K562 (cell line): ENCODE measurements at regions not wholly inside any gene's neighbourhood (a gene's known extent, or its start where the extent isn't known, plus 50 kb on each side); places are given as distances from the start of the nearest gene placed in this dataset.

ENCODE experiments used
- ATAC-seq: fragments of 200-7000 bp; cut with Tn5 transposase; 3 replicates; pipeline ENCODE4 v1.9.1; 2020; ENCODE audit warnings: moderate library complexity
- BruUV-seq: library from RNA; stranded (reverse); fragments of 400-500 nt; replicated peaks from 2 replicates; lab custom pipeline; 2021; lab: Mats Ljungman, UMichigan
- CTCF ChIA-PET: fragments of 300-600 bp; formaldehyde crosslinking; extraction: SDS; loops from one replicate; lab custom pipeline; 2021; ENCODE audit warnings: low intra/inter-chr PET ratio; lab: Yijun Ruan, JAX
- POLR2A ChIA-PET: fragments of 300-600, 350-650 bp; sonication (Branson Sonifier 250); formaldehyde crosslinking; extraction: SDS; loops from one replicate; lab custom pipeline; 2021; ENCODE audit warnings: antibody characterized with exemption, inconsistent platforms; lab: Yijun Ruan, JAX
- DNase-seq, 4 experiments: peaks; one replicate each; pipeline versions ENCODE4 v3.0.0 to v3.0.0-alpha.2; 2011 to 2018; ENCODE audit warnings: low spot score in 3 of 4, mixed read lengths in 3 of 4; ENCODE audit errors: extremely low read depth in 1 of 4
- FAIRE-seq: peaks from 2 replicates; lab custom pipeline; 2011; peaks lifted over from hg19 to GRCh38; lab: Jason Lieb, UNC
- H2AFZ ChIP-seq: 2 replicates; pipeline ENCODE4 v1.6.0; 2011; ENCODE audit warnings: low read depth, low read length, control low read depth, inconsistent platforms
- H3K27ac ChIP-seq: fragments of 200-600 bp; 3 replicates; pipeline ENCODE4 v1.8.0; 2011; ENCODE audit warnings: low read depth, mild to moderate bottlenecking, control low read depth, inconsistent platforms, low read length, moderate library complexity, mixed read lengths; ENCODE audit errors: extremely low read depth
- H3K27me3 ChIP-seq, 2 experiments: fragments of 300-600 bp in 1 of 2; 2 replicates in 1 of 2; 3 replicates in 1 of 2; pipeline versions ENCODE4 v1.6.0 to v1.8.0; 2011; ENCODE audit warnings: inconsistent platforms in 2 of 2, low read length in 2 of 2, mild to moderate bottlenecking in 1 of 2, mixed read lengths in 1 of 2, moderate library complexity in 1 of 2; ENCODE audit not compliant: control insufficient read depth in 2 of 2, insufficient read depth in 2 of 2
- H3K36me3 ChIP-seq: fragments of 300-600 bp; 3 replicates; pipeline ENCODE4 v1.8.0; 2011; ENCODE audit warnings: mild to moderate bottlenecking, low read length, inconsistent platforms; ENCODE audit not compliant: control insufficient read depth, insufficient read depth
- H3K4me1 ChIP-seq, 2 experiments: fragments of 200-600 bp in 1 of 2; replicated peaks in 1 of 2; 2 replicates in 1 of 2; 3 replicates in 1 of 2; pipeline versions ENCODE4 v1.5.1 to v1.8.0; 2011; ENCODE audit warnings: inconsistent platforms in 2 of 2, low read length in 2 of 2, mild to moderate bottlenecking in 1 of 2, mixed read lengths in 1 of 2, moderate library complexity in 1 of 2; ENCODE audit not compliant: control insufficient read depth in 2 of 2, insufficient read depth in 2 of 2
- H3K4me2 ChIP-seq: 2 replicates; pipeline ENCODE4 v1.6.1; 2011; ENCODE audit warnings: low read length, control low read depth, inconsistent platforms, mixed read lengths; ENCODE audit not compliant: insufficient read depth
- H3K4me3 ChIP-seq: fragments of 200-600 bp; sonication (generic), shearing (Covaris generic); 2 replicates; pipeline ENCODE4 v1.5.1; 2016; ENCODE audit warnings: control low read depth, inconsistent platforms
- H3K79me2 ChIP-seq: fragments of 200-600 bp; 3 replicates; pipeline ENCODE4 v1.8.0; 2011; ENCODE audit warnings: low read length, inconsistent platforms; ENCODE audit not compliant: control insufficient read depth, insufficient read depth
- H3K9ac ChIP-seq, 2 experiments: 2 replicates each; pipeline versions ENCODE4 v1.6.0 to v1.6.1; 2011; ENCODE audit warnings: low read depth in 2 of 2, low read length in 2 of 2, control low read depth in 1 of 2, inconsistent platforms in 1 of 2, mild to moderate bottlenecking in 1 of 2, mixed read lengths in 1 of 2; ENCODE audit not compliant: insufficient read depth in 1 of 2
- H3K9me1 ChIP-seq: one replicate; pipeline ENCODE4 v1.6.0; 2011; ENCODE audit warnings: inconsistent platforms, mild to moderate bottlenecking, low read length, moderate library complexity; ENCODE audit not compliant: control insufficient read depth, insufficient read depth
- H3K9me3 ChIP-seq: replicated peaks from 2 replicates; pipeline ENCODE4 v1.5.1; 2011; ENCODE audit warnings: low read depth, low read length, inconsistent platforms; ENCODE audit not compliant: control insufficient read depth, insufficient read depth
- H4K20me1 ChIP-seq: replicated peaks from 2 replicates; pipeline ENCODE4 v1.6.1; 2011; ENCODE audit warnings: low read length, inconsistent platforms, mixed read lengths; ENCODE audit not compliant: control insufficient read depth, insufficient read depth
- ARID1B ChIP-seq: fragments of 450-650 bp; IDR thresholded peaks from 2 replicates; pipeline ENCODE4 v1.6.1; 2016; ENCODE audit warnings: antibody characterized with exemption, mild to moderate bottlenecking, inconsistent platforms
- ATF6 ChIP-seq: sonication (generic); formaldehyde crosslinking; IDR thresholded peaks from 2 replicates; pipeline ENCODE4 v1.4.0; 2020; ENCODE audit warnings: mild to moderate bottlenecking, missing genetic modification reagents
- BDP1 ChIP-seq: IDR thresholded peaks from 3 replicates; pipeline ENCODE4 v1.6.1; 2011; ENCODE audit not compliant: insufficient read length, insufficient read depth
- HCFC1 ChIP-seq: IDR thresholded peaks from 2 replicates; pipeline ENCODE4 v1.6.1; 2012; ENCODE audit warnings: low read depth, low read length, improper control_type of control experiment
- HDGF ChIP-seq: fragments of 450-650 bp; IDR thresholded peaks from 2 replicates; pipeline ENCODE4 v1.6.1; 2016
- HNRNPLL ChIP-seq: fragments of 200-400 bp; formaldehyde crosslinking; IDR thresholded peaks from 2 replicates; pipeline ENCODE4 v1.6.1; 2017; ENCODE audit warnings: low read length, low read depth, mild to moderate bottlenecking; ENCODE audit not compliant: poor library complexity, severe bottlenecking
- HOXB6 ChIP-seq: fragments of 250-450 bp; sonication (Bioruptor Pico); IDR thresholded peaks from 2 replicates; pipeline ENCODE4 v1.5.1; 2022; ENCODE audit warnings: mild to moderate bottlenecking, borderline replicate concordance
- KAT7 ChIP-seq: sonication (generic); formaldehyde crosslinking; IDR thresholded peaks from 2 replicates; pipeline ENCODE4 v1.8.0; 2022; ENCODE audit warnings: missing genetic modification reagents, mild to moderate bottlenecking, borderline replicate concordance
- MAFG ChIP-seq: fragments of 450-650 bp; conservative IDR thresholded peaks from 2 replicates; pipeline ENCODE4 v1.6.1; 2016; ENCODE audit warnings: missing genetic modification characterization, missing compliant biosample characterization
- MXI1 ChIP-seq: IDR thresholded peaks from 2 replicates; pipeline ENCODE4 v1.6.1; 2011; ENCODE audit warnings: low read depth, mild to moderate bottlenecking, improper control_type of control experiment, low read length
- MYNN ChIP-seq, 2 experiments: sonication (generic); formaldehyde crosslinking in 1 of 2; IDR thresholded peaks; 2 replicates each; pipeline versions ENCODE4 v1.5.0 to v1.6.1; 2016 to 2020; ENCODE audit warnings: antibody characterized with exemption in 1 of 2, missing genetic modification reagents in 1 of 2
- NR3C1 ChIP-seq: sonication (generic); formaldehyde crosslinking; IDR thresholded peaks from 2 replicates; pipeline ENCODE4 v1.8.1; 2022; ENCODE audit warnings: missing genetic modification reagents
- RAD21 ChIP-seq, 2 experiments: fragments of 250-450 bp in 1 of 2; fragments of 450-650 bp in 1 of 2; sonication (Bioruptor Pico) in 1 of 2; formaldehyde crosslinking in 1 of 2; IDR thresholded peaks in 1 of 2; conservative IDR thresholded peaks in 1 of 2; 2 replicates each; pipeline versions ENCODE4 v1.4.0 to v1.8.0; 2020 to 2022; ENCODE audit warnings: mild to moderate bottlenecking in 2 of 2, moderate library complexity in 1 of 2
- RBM22 ChIP-seq: fragments of 200-400 bp; formaldehyde crosslinking; IDR thresholded peaks from 2 replicates; pipeline ENCODE4 v1.6.1; 2018; ENCODE audit warnings: low read length, low read depth; ENCODE audit not compliant: poor library complexity, severe bottlenecking
- TBL1XR1 ChIP-seq, 2 experiments: IDR thresholded peaks; 2 replicates each; pipeline ENCODE4 v1.6.1; 2012; ENCODE audit warnings: improper control_type of control experiment in 2 of 2, low read length in 2 of 2, mild to moderate bottlenecking in 1 of 2
- ZFP30 ChIP-seq: fragments of 250-450 bp; sonication (Bioruptor Pico); IDR thresholded peaks from 2 replicates; pipeline ENCODE4 v1.8.0; 2022; ENCODE audit warnings: moderate library complexity, mild to moderate bottlenecking, inconsistent platforms, borderline replicate concordance
- ZNF23 ChIP-seq: fragments of 250-450 bp; sonication (Bioruptor Pico); IDR thresholded peaks from 2 replicates; pipeline ENCODE4 v1.4.0; 2020; ENCODE audit warnings: mild to moderate bottlenecking
- ZNF263 ChIP-seq: sonication (generic); formaldehyde crosslinking; IDR thresholded peaks from 2 replicates; pipeline ENCODE4 v1.8.0; 2022; ENCODE audit warnings: mild to moderate bottlenecking, missing genetic modification reagents, borderline replicate concordance
- WGBS: fragments of 100-300 bp; shearing (Covaris generic); methylation state at CpG from one replicate; pipeline ENCODE4 v1.1.6; 2016; ENCODE audit warnings: low coverage, mixed read lengths; ENCODE audit not compliant: insufficient coverage; ENCODE audit errors: missing lambda C conversion rate; 5-methylcytosine and 5-hydroxymethylcytosine counted together
- in situ Hi-C: fragments of 300-500 bp; cut with MboI; formaldehyde crosslinking; loops from 4 replicates; pipeline ENCODE4 v1.15.0; 2018; ENCODE audit warnings: inconsistent platforms, mixed read lengths
- intact Hi-C: fragments of 100-400 bp; cut with micrococcal nuclease; formaldehyde crosslinking; loops from 2 replicates; pipeline ENCODE4 v1.14.2; 2022

GRCh38 chr5:91712718-91713117, 329.6 kb upstream of the ARRDC3 start:
- BruUV-seq, result no TSS peak
- ChIA-PET CTCF (no interaction called here), POLR2A (no interaction called here)
- Histone ChIP-seq H3K4me1 (no peaks in the 10 kb centered on the region), H3K4me2 (no peak overlapping the region), H3K27me3 (no peaks in the 10 kb centered on the region), H3K9me3 (no peaks in the 10 kb centered on the region; the same call in none of the 2 replicates), H3K9ac (no peak overlapping the region), H3K4me3 (no peak overlapping the region), H3K36me3 (no peaks in the 10 kb centered on the region), H3K27ac (no peak overlapping the region), H3K79me2 (no peaks in the 10 kb centered on the region), H2AFZ (no peak overlapping the region), H3K9me1 (no peaks in the 10 kb centered on the region), H4K20me1 (no peaks in the 10 kb centered on the region)
- in situ Hi-C loops (no loop called here), intact Hi-C loops (no loop called here)
- ATAC-seq (no peak), FAIRE-seq (no peak), DNase-seq (no peak)
- TF ChIP-seq HCFC1 (no peak), TBL1XR1 (IDR thresholded peaks at IDR 0.05; ENCODE audit: low read length in 2 of 2) (no peak)

- DNase-seq (no peak), FAIRE-seq (no peak), ATAC-seq (no peak)
- Histone ChIP-seq H3K27me3 (no peaks in the 10 kb centered on the region), H4K20me1 (no peaks in the 10 kb centered on the region), H3K79me2 (no peaks in the 10 kb centered on the region), H3K4me2 (no peak overlapping the region), H2AFZ (no peak overlapping the region), H3K9me3 (no peaks in the 10 kb centered on the region; the same call in none of the 2 replicates), H3K36me3 (no peaks in the 10 kb centered on the region), H3K4me3 (no peak overlapping the region), H3K9ac (no peak overlapping the region), H3K9me1 (no peaks in the 10 kb centered on the region), H3K4me1 (no peaks in the 10 kb centered on the region), H3K27ac (no peak overlapping the region)
- CTCF ChIA-PET, result no interaction called here
- intact Hi-C loops, result no loop called here
- 0% methylated on average over 1 of the region's 1 CpG for WGBS
- POLR2A ChIA-PET, result no interaction called here
- no TSS peak for BruUV-seq
- in situ Hi-C loops, result no loop called here
- no peak for TF ChIP-seq HDGF
- no peak for TF ChIP-seq RAD21 (CRISPR knock-in tag; conservative IDR thresholded peaks at IDR 0.05 in 1 of 2, IDR thresholded peaks at IDR 0.05 in 1 of 2)
- TF ChIP-seq ZNF23 (CRISPR knock-in tag), result no peak
- no peak for TF ChIP-seq ZFP30 (CRISPR knock-in tag)
- TF ChIP-seq NR3C1, result no peak
- no peak for TF ChIP-seq ATF6 (CRISPR knock-in tag)
- TF ChIP-seq ARID1B, result no peak
- TF ChIP-seq HOXB6 (CRISPR knock-in tag), result no peak
- no peak for TF ChIP-seq HNRNPLL
- no peak for TF ChIP-seq BDP1
- no peak for TF ChIP-seq MAFG (tag)
- no peak for TF ChIP-seq RBM22
- TF ChIP-seq MXI1, result no peak
- TF ChIP-seq KAT7 (CRISPR knock-in tag), result no peak
- no peak for TF ChIP-seq MYNN (IDR thresholded peaks at IDR 0.05)
- no peak for TF ChIP-seq MYNN (CRISPR knock-in tag; IDR thresholded peaks at IDR 0.05)
- TF ChIP-seq ZNF263 (CRISPR knock-in tag), result no peak
These were observed 324.4 kb upstream of the ARRDC3 start for GRCh38 chr5:91707521-91707841.
